Fibroblast of the conjunctiva (primary cell): ENCODE measurements at regions not wholly inside any gene's neighbourhood (a gene's known extent, or its start where the extent isn't known, plus 50 kb on each side); places are given as distances from the start of the nearest gene placed in this dataset.

Source experiments
- DNase-seq: peaks from one replicate; pipeline ENCODE4 v3.0.0-alpha.2; 2010; ENCODE audit warnings: low read depth

DNA sequence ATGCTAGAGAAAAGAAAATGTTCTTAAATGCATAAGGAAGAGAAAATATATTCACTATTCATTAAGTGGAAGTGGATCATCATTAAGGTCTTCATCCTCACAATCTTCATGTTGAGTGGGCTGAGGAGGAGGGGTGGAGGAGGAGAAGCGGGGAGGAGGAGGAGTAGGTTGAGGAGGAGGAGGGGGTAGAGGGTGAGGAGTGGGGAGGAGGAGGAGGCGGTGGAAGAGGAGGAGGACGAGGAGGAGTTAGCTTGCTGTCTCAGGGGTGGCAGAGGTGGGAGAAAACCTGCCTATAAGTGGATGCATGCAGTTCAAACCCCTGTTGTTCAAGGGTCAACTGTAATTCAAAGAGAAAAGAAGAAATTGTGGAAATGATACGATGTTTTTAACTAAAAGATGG lies 71.6 kb downstream of the MYEOV start:
- DNase-seq = no peak

DNA sequence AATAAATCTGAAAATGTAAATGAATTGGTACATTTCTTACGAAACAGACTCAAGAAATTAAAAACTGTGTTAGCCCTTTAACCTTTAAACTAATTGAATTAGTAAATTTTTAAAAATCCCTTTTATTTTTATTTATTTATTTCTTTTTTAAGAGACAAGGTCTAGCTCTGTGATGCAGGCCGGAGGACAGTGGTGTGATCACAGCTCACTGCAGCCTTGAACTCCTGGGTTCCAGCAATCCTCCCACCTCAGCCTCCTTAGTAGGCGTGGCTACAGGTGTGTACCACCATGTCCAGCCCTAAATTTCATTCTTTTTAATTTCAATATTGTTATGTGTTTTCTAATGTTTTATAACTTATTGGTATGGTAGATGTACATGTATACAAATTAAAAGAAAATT lies 72.6 kb downstream of the MYEOV start:
- no peak for DNase-seq

DNA sequence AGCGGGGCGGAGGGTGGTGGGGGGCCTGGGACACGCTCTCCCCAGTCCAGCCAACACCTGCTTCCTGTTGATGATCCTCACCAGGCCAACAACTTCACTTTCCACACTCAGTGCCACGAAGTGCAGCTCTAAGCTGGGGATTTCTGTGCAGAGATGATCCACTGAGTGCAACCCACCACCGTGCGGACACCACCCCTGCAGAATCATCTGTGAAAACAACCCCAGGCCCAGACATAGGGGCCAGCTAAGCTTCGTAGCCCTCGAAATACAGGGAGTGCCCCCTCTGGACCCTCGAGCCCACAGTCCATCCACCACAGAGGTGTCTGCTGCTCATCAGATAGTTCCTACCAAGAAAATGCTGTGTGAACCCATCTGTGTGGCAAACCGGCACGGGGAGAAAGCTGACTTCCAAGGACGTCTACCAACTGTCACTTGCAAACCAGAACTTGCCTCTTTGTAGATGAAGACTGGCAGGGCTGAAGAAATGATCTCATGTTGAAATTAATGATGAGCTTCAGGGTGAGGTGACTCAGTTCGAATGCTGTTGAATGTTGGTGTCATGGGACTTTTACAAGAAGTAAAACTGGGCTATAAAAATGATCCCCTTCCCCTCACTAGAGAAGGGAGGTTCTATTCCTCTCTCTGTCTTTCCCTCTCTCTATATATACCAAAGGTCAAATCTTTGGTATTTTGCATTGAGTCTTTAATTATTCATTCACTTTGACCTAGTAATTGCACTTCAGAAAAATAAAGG lies 73.4 kb downstream of the MYEOV start:
- no peak for DNase-seq

GRCh38 chr11:69368119-69368880 lies 74.3 kb downstream of the MYEOV start:
- no peak for DNase-seq

DNA sequence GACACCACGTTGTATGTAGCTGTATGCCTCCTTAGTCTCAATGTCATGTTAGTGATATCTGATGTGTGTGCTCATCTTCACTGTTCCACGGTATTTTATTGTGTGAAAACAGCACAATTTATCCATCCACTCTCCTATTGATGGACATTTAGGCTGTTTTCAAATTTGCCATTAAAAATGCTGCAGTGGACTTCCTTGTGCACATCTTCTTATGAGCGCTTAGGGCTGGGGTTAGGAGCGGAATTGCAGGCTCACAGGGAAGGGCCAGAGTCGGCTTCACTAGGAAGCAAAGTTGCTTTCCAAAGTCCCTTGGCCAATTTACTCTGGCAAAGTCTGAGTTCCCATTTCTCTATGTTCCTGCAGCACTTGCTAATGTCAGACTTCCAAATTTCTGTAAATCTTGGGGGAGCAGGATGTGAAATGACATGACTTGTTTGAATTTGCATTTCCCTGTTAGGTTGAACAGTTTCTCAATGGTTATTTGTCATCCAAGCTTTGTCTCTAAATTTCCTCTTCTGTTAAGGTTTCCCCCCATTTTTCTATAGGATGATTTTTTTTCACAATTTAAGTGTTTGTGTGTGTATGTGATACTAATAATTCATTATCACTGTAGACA lies 75.4 kb downstream of the MYEOV start:
- no peak for DNase-seq

DNA sequence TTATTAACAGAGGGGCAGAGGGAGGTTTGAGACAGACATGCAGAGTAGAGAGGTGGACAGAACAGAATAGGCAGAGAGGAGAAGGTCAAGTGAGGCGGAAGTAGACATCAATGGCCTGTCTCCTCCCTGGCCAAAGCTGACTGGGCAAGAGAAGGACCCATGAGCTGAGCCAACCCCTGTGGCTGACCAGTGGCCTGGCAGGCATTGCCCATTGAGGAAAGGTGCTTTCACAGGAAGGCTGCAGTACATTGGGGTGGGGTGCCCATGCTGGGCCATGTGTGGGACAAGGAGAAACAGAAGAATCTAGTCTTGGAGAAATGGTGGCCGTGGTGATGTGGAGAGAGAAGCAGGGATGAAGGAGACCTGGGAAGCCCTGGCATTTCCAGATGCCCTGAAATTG lies 76.0 kb downstream of the MYEOV start:
- no peak for DNase-seq

GRCh38 chr11:69370984-69371709 lies 77.2 kb downstream of the MYEOV start:
- DNase-seq = no peak

DNA sequence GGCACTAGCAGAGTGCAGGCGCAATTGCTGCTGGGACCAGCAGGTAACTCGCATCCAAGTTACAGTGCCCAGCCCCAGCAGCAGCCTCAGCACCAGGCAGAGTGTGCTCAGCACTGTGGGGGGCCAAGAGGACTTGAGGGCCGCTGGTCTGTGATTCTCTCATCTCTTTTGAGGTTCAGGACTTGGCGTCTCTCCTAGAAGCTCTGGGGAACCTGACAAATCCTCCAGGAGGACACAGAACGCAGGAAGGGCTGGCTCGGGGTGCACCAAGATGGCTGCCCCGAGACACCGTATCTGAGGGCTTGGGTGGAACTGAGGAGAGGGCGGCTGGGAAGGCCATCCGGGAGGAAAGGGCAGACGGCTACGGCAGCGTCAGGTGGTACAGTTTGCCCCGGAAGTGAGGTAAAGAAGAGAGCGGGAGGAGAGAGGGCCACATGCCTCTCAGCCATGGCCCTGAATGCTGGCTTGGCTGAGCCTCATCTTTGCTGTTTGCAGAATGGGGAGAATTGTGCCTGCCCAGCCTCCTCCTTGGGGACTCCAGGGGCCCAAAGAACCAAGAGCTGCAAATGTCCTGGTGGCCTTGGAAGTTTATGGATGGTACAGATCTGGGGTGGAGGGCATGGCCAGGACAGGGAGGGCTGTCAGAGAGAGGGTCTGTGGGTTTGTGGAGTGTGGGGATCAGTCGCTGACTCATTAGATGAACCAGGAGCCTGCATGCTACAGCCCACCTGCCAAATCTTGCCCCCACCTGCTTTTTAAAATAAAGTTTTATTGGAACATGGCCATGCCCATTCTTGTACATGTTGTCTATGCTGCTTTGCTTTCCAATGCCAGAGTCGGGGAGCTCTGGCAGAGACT lies 78.0 kb downstream of the MYEOV start:
- no peak for DNase-seq

DNA sequence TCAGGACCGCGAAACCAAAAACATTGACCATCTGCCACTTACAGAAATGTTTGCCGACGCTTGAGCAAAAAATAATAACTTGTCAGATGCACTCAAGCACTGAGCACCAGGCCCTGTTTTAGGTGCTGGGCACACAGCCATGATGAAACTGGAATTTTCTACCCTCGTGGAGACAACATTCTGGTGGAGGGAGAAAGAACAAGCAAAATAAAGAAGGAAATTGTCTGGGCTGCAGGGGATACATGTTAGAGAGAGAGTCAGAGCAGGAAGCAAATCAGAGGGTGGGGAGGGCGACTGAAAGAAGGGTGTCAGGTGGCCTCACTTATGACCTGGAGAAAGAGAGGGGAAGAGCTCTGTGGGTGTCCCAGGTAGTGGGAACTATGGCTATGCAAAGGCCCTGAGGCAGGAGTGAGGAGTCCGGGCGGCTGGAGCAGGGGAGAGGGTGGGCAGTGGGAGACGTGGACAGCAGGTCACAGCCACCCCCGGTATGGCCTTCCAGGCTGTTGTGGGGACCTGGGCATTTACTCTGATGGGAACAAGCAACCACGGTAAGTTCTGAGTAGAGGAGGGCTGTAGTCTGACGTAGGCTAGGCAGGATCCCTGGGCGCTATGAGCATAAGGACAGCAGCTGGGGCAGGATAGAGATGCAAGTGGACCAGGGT lies 78.8 kb downstream of the MYEOV start:
- DNase-seq = no peak

DNA sequence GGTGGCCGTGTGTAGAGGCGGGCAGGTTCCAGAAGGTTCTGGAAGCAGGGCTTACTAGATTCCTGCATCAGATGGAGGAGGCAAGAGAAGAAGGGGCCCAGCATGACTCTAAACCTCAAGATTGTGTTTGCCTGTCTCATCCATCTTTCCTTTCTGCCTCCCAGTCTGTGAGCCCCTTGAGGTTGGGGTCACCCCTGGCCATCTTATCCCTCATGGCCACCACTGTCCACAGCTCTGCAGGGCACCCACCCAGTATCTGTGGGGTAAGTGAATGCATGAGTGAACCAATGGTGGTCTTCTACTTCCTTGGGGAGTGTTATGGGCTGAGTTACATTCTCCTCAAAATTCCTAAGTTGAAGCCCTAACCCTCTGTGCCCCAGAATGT lies 79.3 kb downstream of the MYEOV start:
- DNase-seq = no peak

GRCh38 chr11:69374110-69374945 lies 80.4 kb downstream of the MYEOV start:
- DNase-seq = no peak

GRCh38 chr11:69374946-69375310 lies 81.0 kb downstream of the MYEOV start:
- no peak for DNase-seq

DNA sequence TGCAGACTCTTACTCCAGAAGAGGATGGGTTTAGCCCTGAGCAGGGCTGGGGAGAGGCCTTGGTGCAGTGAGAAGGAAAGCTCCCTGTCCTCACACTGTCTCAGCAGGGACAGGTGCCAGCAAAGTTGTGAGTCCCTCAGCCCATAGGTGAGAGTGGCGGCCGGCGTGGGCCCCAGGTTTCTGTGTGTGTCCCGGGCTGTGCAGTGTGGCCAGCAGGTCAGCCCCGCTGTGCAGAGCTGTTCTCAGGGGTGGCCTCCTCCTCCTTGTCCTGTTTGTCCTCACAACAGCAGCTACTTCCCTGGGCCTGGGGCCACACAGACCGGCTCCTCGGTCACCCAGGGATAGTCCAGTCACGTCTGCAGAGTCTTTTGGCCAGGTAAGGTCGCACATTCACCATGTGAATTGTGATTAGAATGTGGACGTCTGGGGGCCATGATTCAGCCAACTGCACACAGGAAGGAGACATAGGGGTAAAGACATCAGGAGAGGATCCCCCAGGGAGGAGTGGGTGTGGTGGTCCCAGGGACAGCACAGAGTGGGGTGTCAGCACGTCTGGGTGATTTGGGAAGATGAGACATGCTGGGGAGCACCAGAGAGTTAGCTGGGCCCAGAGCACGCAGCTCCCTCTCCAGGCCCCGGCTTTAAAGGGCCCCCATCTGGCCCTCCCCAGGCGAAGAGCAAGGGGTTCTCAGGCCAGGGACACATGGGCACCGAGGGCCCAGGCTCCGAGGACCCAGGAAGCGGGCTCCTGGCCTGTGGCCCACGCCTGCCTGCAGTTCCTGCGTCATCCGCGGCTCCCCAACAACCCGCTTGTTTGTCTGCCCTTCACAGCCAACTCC lies 81.6 kb downstream of the MYEOV start:
- no peak for DNase-seq

DNA sequence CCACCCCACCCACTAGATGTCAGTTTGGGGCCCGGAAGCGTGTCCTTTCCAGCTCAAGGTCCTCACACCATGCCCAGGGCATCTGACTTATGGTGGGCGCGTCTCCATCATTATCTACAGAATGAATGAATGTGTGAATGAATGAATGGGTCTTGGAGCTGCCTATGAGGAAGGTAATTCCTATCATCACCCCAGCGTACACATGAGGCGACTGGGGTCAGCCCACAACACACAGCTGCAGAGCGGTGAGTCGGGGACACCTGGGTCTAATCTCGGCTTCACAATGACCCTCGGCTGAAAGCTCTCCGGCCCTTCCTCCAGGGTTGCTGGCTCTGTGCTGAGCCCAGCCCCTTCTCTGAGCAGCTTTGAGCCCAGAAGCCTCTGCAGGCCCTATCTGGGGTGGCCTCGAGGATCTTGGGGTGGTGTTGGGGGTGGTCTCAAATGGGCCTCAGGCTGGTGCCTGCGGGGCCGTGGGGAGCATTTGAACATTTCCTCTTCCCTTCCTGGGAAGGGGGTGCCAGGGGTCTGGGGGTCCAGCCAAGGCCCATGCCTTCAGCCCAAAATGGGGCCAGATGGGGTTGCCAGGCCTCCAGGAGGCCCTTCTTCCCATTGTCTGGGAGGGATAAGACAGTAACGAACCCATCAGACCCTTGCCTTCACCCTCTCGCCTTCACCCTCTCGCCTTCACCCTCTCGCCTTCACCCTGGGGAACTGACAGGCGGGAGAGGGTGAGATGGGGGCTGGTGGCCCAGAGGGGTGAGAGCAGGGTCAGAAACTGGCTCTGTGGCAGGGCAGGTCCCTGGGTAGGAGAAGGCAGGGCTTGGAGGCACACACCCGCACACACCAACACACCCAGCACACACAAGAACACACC lies 82.4 kb downstream of the MYEOV start:
- DNase-seq = no peak

- DNase-seq = no peak
Observed at GRCh38 chr11:69377029-69377952, 83.3 kb downstream of the MYEOV start.

GRCh38 chr11:69377953-69378302 lies 84.0 kb downstream of the MYEOV start:
- no peak for DNase-seq
